Endodermal cell (in vitro differentiated cells): ENCODE measurements at regions not wholly inside any gene's neighbourhood (a gene's known extent, or its start where the extent isn't known, plus 50 kb on each side); places are given as distances from the start of the nearest gene placed in this dataset.
A peak's percentile ranks its signal among the peaks of the same experiment; 100 is the strongest.

ENCODE experiments used
- DNase-seq: peaks from one replicate; pipeline ENCODE4 v3.0.0-alpha.2; 2017
- H3K27ac ChIP-seq: 2 replicates; pipeline ENCODE4 v1.5.1; 2013; ENCODE audit warnings: mild to moderate bottlenecking, low read depth, low read length, moderate library complexity
- H3K27me3 ChIP-seq: 2 replicates; pipeline ENCODE4 v1.6.1; 2013; ENCODE audit warnings: mild to moderate bottlenecking, low read length, moderate library complexity; ENCODE audit not compliant: insufficient read depth, control insufficient read depth, poor library complexity, severe bottlenecking
- H3K36me3 ChIP-seq: 2 replicates; pipeline ENCODE4 v1.7.0; 2013; ENCODE audit warnings: mild to moderate bottlenecking, low read length, moderate library complexity; ENCODE audit not compliant: control insufficient read depth, insufficient read depth
- H3K4me1 ChIP-seq: one replicate; pipeline ENCODE4 v1.7.0; 2013; ENCODE audit warnings: low read length; ENCODE audit not compliant: control insufficient read depth, insufficient read depth
- H3K4me3 ChIP-seq: 2 replicates; pipeline ENCODE4 v1.5.1; 2013; ENCODE audit warnings: mild to moderate bottlenecking, low read length, moderate library complexity
- H3K9ac ChIP-seq: 2 replicates; pipeline ENCODE4 v1.6.1; 2013; ENCODE audit warnings: mild to moderate bottlenecking, low read length, moderate library complexity; ENCODE audit not compliant: poor library complexity, severe bottlenecking; ENCODE audit errors: extremely low read depth
- H3K9me3 ChIP-seq: 2 replicates; pipeline ENCODE4 v1.6.1; 2013; ENCODE audit warnings: mild to moderate bottlenecking, low read length, moderate library complexity; ENCODE audit not compliant: control insufficient read depth
- H3K27ac Mint-ChIP-seq: 2 replicates; pipeline ENCODE4 v1.8.0; 2020; ENCODE audit warnings: mixed read lengths
- H3K27me3 Mint-ChIP-seq: 2 replicates; pipeline ENCODE4 v1.8.0; 2021; ENCODE audit warnings: mild to moderate bottlenecking, mixed read lengths; ENCODE audit not compliant: insufficient read depth
- H3K36me3 Mint-ChIP-seq: 2 replicates; pipeline ENCODE4 v1.8.0; 2020; ENCODE audit warnings: low read depth, mixed read lengths
- H3K4me1 Mint-ChIP-seq: 2 replicates; pipeline ENCODE4 v1.8.0; 2020; ENCODE audit warnings: mixed read lengths
- H3K4me3 Mint-ChIP-seq: 2 replicates; pipeline ENCODE4 v1.8.0; 2020; ENCODE audit warnings: mild to moderate bottlenecking, moderate library complexity, mixed read lengths
- H3K9me3 Mint-ChIP-seq: 2 replicates; pipeline ENCODE4 v1.8.0; 2020; ENCODE audit warnings: mild to moderate bottlenecking, mixed read lengths
- WGBS, 2 experiments: methylation state at CpG; one replicate each; pipeline versions ENCODE4 v1.1.5 to v1.1.7; 2013; ENCODE audit warnings: missing lambda C conversion rate in 2 of 2, mixed read lengths in 1 of 2; ENCODE audit not compliant: insufficient coverage in 1 of 2, insufficient read length in 1 of 2; 5-methylcytosine and 5-hydroxymethylcytosine counted together
- TF ChIP-seq, protein P1 (sequence below): fragments of 200-600 bp; sonication (generic); conservative IDR thresholded peaks from 2 replicates; pipeline ENCODE4 v1.5.0; 2021; ENCODE audit warnings: antibody characterized with exemption, mild to moderate bottlenecking

DNA sequence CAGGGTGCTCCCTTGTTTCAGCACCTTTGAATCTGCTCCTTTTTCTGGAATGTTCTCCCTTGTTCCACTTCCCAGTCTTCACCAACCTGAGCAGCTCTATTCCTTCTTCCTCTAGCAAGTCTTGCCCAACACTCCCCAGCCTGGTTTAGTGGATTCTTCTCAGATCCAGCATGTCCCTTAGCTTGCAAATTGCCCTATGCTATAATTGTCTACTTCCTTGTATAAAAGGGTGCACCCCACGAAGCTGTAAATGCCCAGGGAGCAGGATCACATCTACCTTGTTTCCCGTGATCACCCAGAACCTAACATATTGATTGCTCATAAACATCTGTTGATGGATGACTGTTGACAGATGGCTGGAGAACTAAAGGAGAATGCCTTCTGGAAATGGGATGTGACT is 93.2 kb upstream of the C1QTNF9B start:
- Mint-ChIP-seq H3K27me3 (peaks cover 4% of the 10 kb centered on the region), H3K4me1 (no peaks in the 10 kb centered on the region), H3K4me3 (no peak overlapping the region), H3K9me3 (no peaks in the 10 kb centered on the region), H3K36me3 (no peaks in the 10 kb centered on the region), H3K27ac (no peak overlapping the region)
- DNase-seq: no peak
- Histone ChIP-seq H3K9me3 (no peaks in the 10 kb centered on the region), H3K9ac (no peak overlapping the region), H3K4me3 (no peak overlapping the region), H3K27me3 (no peaks in the 10 kb centered on the region), H3K27ac (no peak overlapping the region), H3K36me3 (no peaks in the 10 kb centered on the region), H3K4me1 (no peaks in the 10 kb centered on the region)
- 43 to 100% methylated on average over 1 to 2 of the region's 2 CpGs for WGBS, 2 experiments
- TF ChIP-seq, protein P1, sequence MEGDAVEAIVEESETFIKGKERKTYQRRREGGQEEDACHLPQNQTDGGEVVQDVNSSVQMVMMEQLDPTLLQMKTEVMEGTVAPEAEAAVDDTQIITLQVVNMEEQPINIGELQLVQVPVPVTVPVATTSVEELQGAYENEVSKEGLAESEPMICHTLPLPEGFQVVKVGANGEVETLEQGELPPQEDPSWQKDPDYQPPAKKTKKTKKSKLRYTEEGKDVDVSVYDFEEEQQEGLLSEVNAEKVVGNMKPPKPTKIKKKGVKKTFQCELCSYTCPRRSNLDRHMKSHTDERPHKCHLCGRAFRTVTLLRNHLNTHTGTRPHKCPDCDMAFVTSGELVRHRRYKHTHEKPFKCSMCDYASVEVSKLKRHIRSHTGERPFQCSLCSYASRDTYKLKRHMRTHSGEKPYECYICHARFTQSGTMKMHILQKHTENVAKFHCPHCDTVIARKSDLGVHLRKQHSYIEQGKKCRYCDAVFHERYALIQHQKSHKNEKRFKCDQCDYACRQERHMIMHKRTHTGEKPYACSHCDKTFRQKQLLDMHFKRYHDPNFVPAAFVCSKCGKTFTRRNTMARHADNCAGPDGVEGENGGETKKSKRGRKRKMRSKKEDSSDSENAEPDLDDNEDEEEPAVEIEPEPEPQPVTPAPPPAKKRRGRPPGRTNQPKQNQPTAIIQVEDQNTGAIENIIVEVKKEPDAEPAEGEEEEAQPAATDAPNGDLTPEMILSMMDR: no peak

DNA sequence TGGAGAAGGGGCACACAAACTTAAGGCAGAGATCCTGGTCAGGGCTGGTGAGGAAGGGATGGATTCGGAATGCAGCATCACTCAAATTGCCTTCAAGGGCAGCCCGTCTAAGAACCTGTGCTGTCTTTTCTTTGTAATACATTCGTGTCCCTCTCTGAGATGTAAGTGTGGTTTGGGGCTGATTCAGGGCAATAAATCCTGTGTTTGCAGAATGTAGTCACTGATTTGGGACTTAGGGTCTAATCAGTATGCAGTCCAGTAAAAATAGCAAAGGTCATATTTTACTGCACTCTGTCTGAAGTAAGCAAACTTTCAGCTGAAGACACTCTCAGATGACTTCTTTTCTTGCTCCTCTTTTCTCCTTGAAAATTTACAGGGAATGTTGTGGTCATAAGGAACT is 93.8 kb upstream of the C1QTNF9B start:
- H3K27me3 ChIP-seq: no peaks in the 10 kb centered on the region
- WGBS, 2 experiments: 85% methylated on average over 3 of the region's 3 CpGs; no CpG with 5 or more reads in 1 of the 2 experiments
- no peaks in the 10 kb centered on the region for H3K4me1 ChIP-seq
- H3K4me3 ChIP-seq: no peak overlapping the region
- TF ChIP-seq, protein P1: no peak
- H3K4me1 Mint-ChIP-seq: no peaks in the 10 kb centered on the region
- no peak overlapping the region for H3K27ac Mint-ChIP-seq
- no peak overlapping the region for H3K9ac ChIP-seq
- H3K27ac ChIP-seq: no peak overlapping the region
- H3K4me3 Mint-ChIP-seq: no peak overlapping the region
- H3K9me3 ChIP-seq: no peaks in the 10 kb centered on the region
- peaks cover 2% of the 10 kb centered on the region for H3K27me3 Mint-ChIP-seq
- DNase-seq: no peak
- no peaks in the 10 kb centered on the region for H3K36me3 ChIP-seq
- H3K9me3 Mint-ChIP-seq: peaks cover 3% of the 10 kb centered on the region
- H3K36me3 Mint-ChIP-seq: no peaks in the 10 kb centered on the region

DNA sequence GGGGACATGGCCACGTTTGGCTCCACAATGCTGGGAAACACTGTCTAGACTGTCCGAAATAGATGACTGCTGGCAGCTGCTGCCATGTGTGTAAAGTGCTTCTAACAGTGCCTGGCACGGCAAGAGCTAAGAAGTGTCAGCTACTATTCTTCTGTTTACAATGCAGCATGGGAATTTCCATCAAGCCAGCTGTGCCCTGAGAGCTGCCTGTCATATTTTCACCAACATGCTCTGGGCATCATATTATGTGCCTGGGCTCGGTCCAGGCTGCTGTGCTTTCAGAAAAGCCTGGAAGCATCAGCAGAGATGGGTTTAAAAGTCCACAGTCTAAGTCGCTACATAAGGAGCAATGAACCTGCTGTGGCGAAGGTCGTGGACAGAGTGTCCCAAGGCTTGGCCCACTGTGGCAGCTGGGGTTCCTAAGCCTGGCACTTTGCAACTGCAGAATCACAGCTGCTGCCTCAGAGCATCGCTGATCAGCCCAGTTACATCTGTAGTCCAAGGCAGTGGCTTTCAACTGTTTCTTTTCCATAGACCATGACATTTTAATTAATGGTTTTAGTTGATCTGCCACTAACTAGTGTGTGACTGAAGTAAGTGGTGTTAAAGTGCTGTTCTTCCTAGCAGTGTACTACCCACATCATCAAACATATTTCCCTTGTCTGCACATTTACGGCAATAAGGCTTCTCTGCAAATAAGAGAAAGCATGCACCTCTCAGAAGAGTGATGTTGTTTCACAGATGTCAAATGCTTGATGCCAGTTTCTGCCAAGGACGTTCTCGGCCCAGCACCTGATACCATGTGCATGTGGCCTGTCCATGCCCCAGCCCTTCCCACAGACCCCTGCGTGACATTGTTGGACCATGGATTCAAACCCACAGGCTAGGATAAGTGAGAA is 95.7 kb upstream of the C1QTNF9B start:
- H3K27ac Mint-ChIP-seq: no peak overlapping the region
- Histone ChIP-seq H3K9me3 (peaks cover 8% of the 10 kb centered on the region), H3K4me1 (no peaks in the 10 kb centered on the region), H3K27ac (no peak overlapping the region), H3K27me3 (no peaks in the 10 kb centered on the region), H3K4me3 (no peak overlapping the region), H3K9ac (no peak overlapping the region), H3K36me3 (no peaks in the 10 kb centered on the region)
- peaks cover 2% of the 10 kb centered on the region for H3K27me3 Mint-ChIP-seq
- H3K9me3 Mint-ChIP-seq: peaks cover 14% of the 10 kb centered on the region
- 85 to 91% methylated on average over 12 of the region's 12 CpGs for WGBS, 2 experiments
- peaks cover 3% of the 10 kb centered on the region for H3K36me3 Mint-ChIP-seq
- no peaks in the 10 kb centered on the region for H3K4me1 Mint-ChIP-seq
- TF ChIP-seq, protein P1: no peak
- DNase-seq: peak; percentile 13
- no peak overlapping the region for H3K4me3 Mint-ChIP-seq
